SU-DHL-6 (cell line): ENCODE measurements at regions not wholly inside any gene's neighbourhood (a gene's known extent, or its start where the extent isn't known, plus 50 kb on each side); places are given as distances from the start of the nearest gene placed in this dataset.

ENCODE experiments used
- H2AFZ ChIP-seq: fragments of 200-600 bp; sonication (generic); 2 replicates; pipeline ENCODE4 v1.6.1; 2014; ENCODE audit warnings: low read depth, mild to moderate bottlenecking, moderate library complexity, mixed read lengths, antibody characterized with exemption, low read length; ENCODE audit not compliant: severe bottlenecking
- H3F3A ChIP-seq: fragments of 200-600 bp; shearing (Covaris generic); 2 replicates; pipeline ENCODE4 v1.6.0; 2016; ENCODE audit warnings: antibody characterized with exemption, mild to moderate bottlenecking; ENCODE audit not compliant: insufficient read depth
- H3K27ac ChIP-seq: fragments of 200-600 bp; sonication (generic); 2 replicates; pipeline ENCODE4 v1.5.1; 2016; ENCODE audit warnings: low read depth, mild to moderate bottlenecking, low read length, moderate library complexity, mixed read lengths
- H3K27me3 ChIP-seq: fragments of 200-600 bp; sonication (generic), shearing (Covaris generic); 2 replicates; pipeline ENCODE4 v1.6.0; 2014; ENCODE audit warnings: mild to moderate bottlenecking, low read length
- H3K36me3 ChIP-seq: fragments of 200-600 bp; sonication (generic); 2 replicates; pipeline ENCODE4 v1.6.1; 2014; ENCODE audit warnings: mild to moderate bottlenecking, low read length, mixed read lengths
- H3K4me2 ChIP-seq: fragments of 300-600, 200-600 bp; shearing (Covaris generic), sonication (generic); 2 replicates; pipeline ENCODE4 v1.6.0; 2014; ENCODE audit warnings: low read length, low read depth, mild to moderate bottlenecking; ENCODE audit not compliant: poor library complexity, severe bottlenecking
- H3K4me3 ChIP-seq: fragments of 200-600 bp; sonication (generic); 2 replicates; pipeline ENCODE4 v1.5.1; 2014; ENCODE audit warnings: antibody characterized with exemption, low read length, mild to moderate bottlenecking, mixed read lengths; ENCODE audit not compliant: insufficient read depth, poor library complexity, severe bottlenecking
- H3K79me2 ChIP-seq: fragments of 200-600 bp; sonication (generic); 2 replicates; pipeline ENCODE4 v1.6.1; 2014; ENCODE audit warnings: mild to moderate bottlenecking, low read length, moderate library complexity; ENCODE audit not compliant: insufficient read depth
- H3K9ac ChIP-seq: fragments of 200-600 bp; sonication (generic); 2 replicates; pipeline ENCODE4 v1.7.0; 2014; ENCODE audit warnings: mild to moderate bottlenecking, low read length
- H3K9me2 ChIP-seq: fragments of 200-600 bp; sonication (generic); replicated peaks from 2 replicates; pipeline ENCODE4 v1.6.1; 2014; ENCODE audit warnings: low read length; ENCODE audit not compliant: insufficient read depth
- H3K9me3 ChIP-seq: fragments of 200-600 bp; sonication (generic); 2 replicates; pipeline ENCODE4 v1.6.1; 2014; ENCODE audit warnings: low read length, mixed read lengths; ENCODE audit not compliant: insufficient read depth
- H4K20me1 ChIP-seq: fragments of 200-600 bp; sonication (generic); 2 replicates; pipeline ENCODE4 v1.6.1; 2014; ENCODE audit warnings: low read depth, mild to moderate bottlenecking, antibody characterized with exemption, low read length, moderate library complexity, mixed read lengths
- CTCF ChIP-seq: fragments of 200-600 bp; sonication (generic); IDR thresholded peaks from one replicate; pipeline ENCODE4 v1.5.1; 2017; ENCODE audit warnings: antibody characterized with exemption, mild to moderate bottlenecking, low read length, moderate library complexity; ENCODE audit not compliant: insufficient read depth, poor library complexity, severe bottlenecking
- EZH2phosphoT487 ChIP-seq: fragments of 200-600 bp; sonication (generic), shearing (Covaris generic); conservative IDR thresholded peaks from 2 replicates; pipeline ENCODE4 v1.6.1; 2018; ENCODE audit warnings: mild to moderate bottlenecking, antibody characterized with exemption, low read length, moderate library complexity, mixed read lengths

- H3K4me2 ChIP-seq: no peak overlapping the region
- H3K27ac ChIP-seq: no peak overlapping the region
- H2AFZ ChIP-seq: no peak overlapping the region
- H3K4me3 ChIP-seq: no peak overlapping the region
- TF ChIP-seq CTCF (no peak), EZH2phosphoT487 (no peak)
- no peaks in the 10 kb centered on the region for H3K36me3 ChIP-seq
- H3K9me3 ChIP-seq: no peaks in the 10 kb centered on the region
- H3K79me2 ChIP-seq: no peaks in the 10 kb centered on the region
- H3K9me2 ChIP-seq: no peaks in the 10 kb centered on the region
- H3K27me3 ChIP-seq: no peaks in the 10 kb centered on the region
- no peaks in the 10 kb centered on the region for H4K20me1 ChIP-seq
- no peak overlapping the region for H3K9ac ChIP-seq
- no peaks in the 10 kb centered on the region for H3F3A ChIP-seq
Observed at GRCh38 chrX:82626978-82627377, 881.1 kb upstream of the POU3F4 start.

DNA sequence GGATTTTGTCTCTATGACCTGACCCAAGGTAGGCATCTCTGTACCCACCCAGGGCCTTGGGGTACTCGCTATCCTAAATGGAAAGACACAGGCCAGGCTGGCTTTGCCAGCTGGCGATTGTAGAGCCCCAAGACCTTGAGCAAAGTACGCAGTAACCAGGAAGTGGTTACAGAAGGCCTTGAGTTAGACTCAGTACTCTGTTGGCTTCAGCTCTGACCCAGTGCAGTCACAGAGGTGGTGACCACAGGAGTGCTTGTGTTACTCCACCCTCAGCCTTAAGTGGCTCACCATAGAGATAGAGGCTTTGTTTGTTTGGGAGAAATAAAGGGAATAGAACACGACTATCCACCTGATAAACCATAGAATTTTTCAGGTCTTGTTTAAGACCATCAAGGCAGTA lies 880.5 kb upstream of the POU3F4 start:
- H3K79me2 ChIP-seq: no peaks in the 10 kb centered on the region
- H3K9me2 ChIP-seq: no peaks in the 10 kb centered on the region
- H3K4me2 ChIP-seq: no peak overlapping the region
- no peak overlapping the region for H3K9ac ChIP-seq
- TF ChIP-seq CTCF: no peak
- no peak for TF ChIP-seq EZH2phosphoT487
- no peak overlapping the region for H3K27ac ChIP-seq
- H3K4me3 ChIP-seq: no peak overlapping the region
- no peaks in the 10 kb centered on the region for H4K20me1 ChIP-seq
- no peak overlapping the region for H2AFZ ChIP-seq
- H3K27me3 ChIP-seq: no peaks in the 10 kb centered on the region
- H3K9me3 ChIP-seq: no peaks in the 10 kb centered on the region
- no peaks in the 10 kb centered on the region for H3F3A ChIP-seq
- H3K36me3 ChIP-seq: no peaks in the 10 kb centered on the region

DNA sequence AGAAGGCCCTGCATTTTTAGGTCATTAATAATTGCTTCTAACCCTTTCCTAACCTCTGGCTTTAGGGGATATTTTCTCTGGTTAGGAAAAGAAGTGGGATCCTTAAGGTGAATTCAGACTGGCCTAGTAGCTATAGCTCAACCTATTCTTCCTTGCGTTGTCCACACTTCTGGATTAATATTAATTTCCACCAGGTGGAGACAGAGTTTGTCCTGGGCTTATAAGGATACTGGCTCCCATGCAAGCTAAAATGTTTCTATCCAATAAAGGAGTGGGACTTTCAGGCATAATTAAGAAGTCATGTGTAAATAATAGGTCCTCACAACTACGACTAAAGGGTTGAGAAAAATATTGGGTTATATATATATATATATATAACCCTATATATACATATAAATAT lies 860.0 kb upstream of the POU3F4 start:
- H3K36me3 ChIP-seq: no peaks in the 10 kb centered on the region
- TF ChIP-seq CTCF: no peak
- TF ChIP-seq EZH2phosphoT487: no peak
- no peak overlapping the region for H3K27ac ChIP-seq
- H3K79me2 ChIP-seq: no peaks in the 10 kb centered on the region
- no peak overlapping the region for H3K4me3 ChIP-seq
- H4K20me1 ChIP-seq: no peaks in the 10 kb centered on the region
- no peak overlapping the region for H3K4me2 ChIP-seq
- no peak overlapping the region for H2AFZ ChIP-seq
- no peaks in the 10 kb centered on the region for H3K27me3 ChIP-seq
- H3K9me3 ChIP-seq: no peaks in the 10 kb centered on the region
- H3F3A ChIP-seq: no peaks in the 10 kb centered on the region
- no peak overlapping the region for H3K9ac ChIP-seq
- no peaks in the 10 kb centered on the region for H3K9me2 ChIP-seq

DNA sequence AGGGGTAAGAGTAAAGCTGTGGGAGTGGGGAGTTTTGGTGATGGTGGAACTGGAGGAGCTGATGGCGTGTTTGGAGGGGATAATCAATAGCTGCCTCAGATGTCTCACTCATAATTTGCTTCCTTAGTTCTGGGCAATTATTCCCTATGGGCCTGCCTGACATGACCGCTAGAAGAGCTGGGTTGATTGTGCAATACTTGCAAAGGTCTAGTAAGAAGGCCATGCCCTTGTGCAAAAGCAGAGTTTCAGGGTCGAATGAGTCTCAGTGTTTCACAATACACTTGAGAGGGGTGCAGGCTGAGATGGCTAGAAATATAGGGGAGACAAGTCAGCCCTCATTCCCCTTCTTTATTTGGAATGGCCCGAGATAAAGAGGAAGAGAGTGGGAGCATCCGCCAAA lies 858.4 kb upstream of the POU3F4 start:
- no peak overlapping the region for H3K4me3 ChIP-seq
- no peak overlapping the region for H3K9ac ChIP-seq
- no peaks in the 10 kb centered on the region for H3F3A ChIP-seq
- no peaks in the 10 kb centered on the region for H3K36me3 ChIP-seq
- H4K20me1 ChIP-seq: no peaks in the 10 kb centered on the region
- H2AFZ ChIP-seq: no peak overlapping the region
- H3K9me2 ChIP-seq: no peaks in the 10 kb centered on the region
- no peaks in the 10 kb centered on the region for H3K79me2 ChIP-seq
- H3K27me3 ChIP-seq: no peaks in the 10 kb centered on the region
- no peak overlapping the region for H3K4me2 ChIP-seq
- no peak overlapping the region for H3K27ac ChIP-seq
- no peak for TF ChIP-seq EZH2phosphoT487
- no peak for TF ChIP-seq CTCF
- H3K9me3 ChIP-seq: no peaks in the 10 kb centered on the region
